ENCODE measurements at regions not wholly inside any gene's neighbourhood (a gene's known extent, or its start where the extent isn't known, plus 50 kb on each side); places are given as distances from the start of the nearest gene placed in this dataset.

DNA sequence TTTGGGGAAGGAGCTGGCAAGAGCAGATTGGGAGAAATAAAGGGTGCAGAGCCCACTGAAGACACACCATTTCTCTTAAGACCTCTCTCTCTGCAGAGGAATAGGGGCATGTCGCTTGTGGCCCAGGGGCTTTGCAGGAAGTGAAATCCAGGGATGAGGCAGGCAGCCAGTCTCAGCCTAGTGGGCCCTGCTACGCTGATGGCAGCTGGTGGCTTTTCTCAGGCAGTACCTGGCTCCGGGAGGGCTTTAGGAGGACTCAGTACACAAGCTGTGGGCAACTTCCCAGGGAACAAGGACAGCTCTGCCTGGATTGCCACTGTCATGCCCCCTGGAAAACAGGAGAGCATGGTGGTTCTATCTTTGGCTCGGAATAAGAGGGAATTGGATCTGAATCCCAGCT, 76.2 kb upstream of the NEURL1B start:
- DNase-seq (ENCODE audit: low spot score in 2 of 2) = no peak
- H3K4me3 ChIP-seq (ENCODE audit: low read depth, poor library complexity, severe bottlenecking) = no peak overlapping the region
- 87 to 91% methylated on average over 4 of the region's 4 CpGs for WGBS, 2 donors
- no peak for TF ChIP-seq POLR2A (IDR thresholded peaks at IDR 0.05)
- TF ChIP-seq, protein P1, sequence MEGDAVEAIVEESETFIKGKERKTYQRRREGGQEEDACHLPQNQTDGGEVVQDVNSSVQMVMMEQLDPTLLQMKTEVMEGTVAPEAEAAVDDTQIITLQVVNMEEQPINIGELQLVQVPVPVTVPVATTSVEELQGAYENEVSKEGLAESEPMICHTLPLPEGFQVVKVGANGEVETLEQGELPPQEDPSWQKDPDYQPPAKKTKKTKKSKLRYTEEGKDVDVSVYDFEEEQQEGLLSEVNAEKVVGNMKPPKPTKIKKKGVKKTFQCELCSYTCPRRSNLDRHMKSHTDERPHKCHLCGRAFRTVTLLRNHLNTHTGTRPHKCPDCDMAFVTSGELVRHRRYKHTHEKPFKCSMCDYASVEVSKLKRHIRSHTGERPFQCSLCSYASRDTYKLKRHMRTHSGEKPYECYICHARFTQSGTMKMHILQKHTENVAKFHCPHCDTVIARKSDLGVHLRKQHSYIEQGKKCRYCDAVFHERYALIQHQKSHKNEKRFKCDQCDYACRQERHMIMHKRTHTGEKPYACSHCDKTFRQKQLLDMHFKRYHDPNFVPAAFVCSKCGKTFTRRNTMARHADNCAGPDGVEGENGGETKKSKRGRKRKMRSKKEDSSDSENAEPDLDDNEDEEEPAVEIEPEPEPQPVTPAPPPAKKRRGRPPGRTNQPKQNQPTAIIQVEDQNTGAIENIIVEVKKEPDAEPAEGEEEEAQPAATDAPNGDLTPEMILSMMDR (IDR thresholded peaks at IDR 0.05) = no peak
- intact Hi-C loops (cut with DNase I; ENCODE audit: low total_unique reads) = no loop called here

DNA sequence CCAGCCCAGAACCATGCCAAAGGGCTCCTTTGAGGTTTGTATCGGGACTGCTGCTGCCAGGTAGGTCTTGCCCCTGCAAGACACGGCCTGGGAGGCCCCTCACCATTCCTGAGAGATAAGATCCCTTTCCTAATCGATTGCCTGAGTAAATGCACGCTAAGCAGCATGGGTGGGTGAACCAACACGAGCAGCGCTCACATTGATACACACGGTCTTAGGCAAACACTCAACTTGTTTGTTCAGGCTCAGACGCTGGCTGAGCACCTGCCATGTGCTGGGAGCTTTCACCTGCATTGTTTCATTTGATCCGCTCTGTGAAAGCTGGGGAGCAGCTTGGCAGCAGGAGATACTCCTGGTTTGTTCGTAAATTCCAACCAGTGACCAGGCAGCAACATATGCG, 76.9 kb upstream of the NEURL1B start:
- TF ChIP-seq, protein P1 (IDR thresholded peaks at IDR 0.05) = no peak
- TF ChIP-seq POLR2A (IDR thresholded peaks at IDR 0.05) = no peak
- intact Hi-C loops (cut with DNase I; ENCODE audit: low total_unique reads) = no loop called here
- 44 to 54% methylated on average over 11 of the region's 11 CpGs for WGBS, 2 donors
- DNase-seq (ENCODE audit: low spot score in 2 of 2) = no peak
- H3K4me3 ChIP-seq (ENCODE audit: low read depth, poor library complexity, severe bottlenecking) = no peak overlapping the region

DNA sequence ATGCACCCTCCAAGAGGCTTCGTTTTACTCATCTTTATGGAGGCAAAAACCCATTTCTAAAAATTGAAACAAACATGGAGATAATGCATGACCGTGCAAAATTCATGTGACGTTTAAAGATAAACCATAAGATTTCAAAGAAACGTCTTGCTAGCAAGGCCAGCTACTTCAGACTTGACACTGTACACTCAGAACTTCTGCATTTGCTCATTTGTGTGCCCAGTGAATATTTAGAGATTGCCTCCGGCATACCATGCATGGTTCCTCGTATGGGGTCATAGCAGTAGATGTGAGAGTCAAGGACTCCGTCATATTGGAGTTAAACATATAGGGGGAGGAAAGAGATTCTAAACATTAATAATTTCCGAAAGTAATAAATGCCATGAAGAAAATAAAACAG, 78.6 kb upstream of the NEURL1B start:
- WGBS, 2 donors = 86 to 87% methylated on average over 8 of the region's 8 CpGs
- no peak for DNase-seq (ENCODE audit: low spot score in 2 of 2)
- H3K4me3 ChIP-seq (ENCODE audit: low read depth, poor library complexity, severe bottlenecking) = no peak overlapping the region
- intact Hi-C loops (cut with DNase I; ENCODE audit: low total_unique reads) = no loop called here
- TF ChIP-seq POLR2A (IDR thresholded peaks at IDR 0.05) = no peak
- TF ChIP-seq, protein P1 (IDR thresholded peaks at IDR 0.05) = no peak

DNA sequence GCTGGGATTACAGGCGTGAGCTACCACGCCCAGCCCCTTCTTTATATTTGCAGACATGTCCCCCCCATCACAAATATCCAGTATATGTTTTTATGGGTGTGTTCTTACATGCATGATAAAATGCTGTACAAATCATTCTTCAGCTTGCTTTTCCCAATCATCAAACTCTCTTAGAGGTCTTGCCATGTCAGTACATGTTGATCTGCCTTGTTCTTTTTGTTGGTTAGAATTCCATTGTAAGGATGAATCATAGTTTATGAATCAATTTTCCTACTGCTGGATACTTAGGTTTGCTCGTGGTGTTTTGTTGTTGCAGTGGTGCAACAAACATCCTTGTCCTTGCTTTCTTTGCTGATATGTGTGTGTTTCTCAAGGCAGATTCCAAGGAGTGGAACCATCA, 79.9 kb upstream of the NEURL1B start:
- TF ChIP-seq, protein P1 (IDR thresholded peaks at IDR 0.05) = no peak
- no peak for TF ChIP-seq POLR2A (IDR thresholded peaks at IDR 0.05)
- intact Hi-C loops (cut with DNase I; ENCODE audit: low total_unique reads) = no loop called here
- no peak for DNase-seq (ENCODE audit: low spot score in 2 of 2)
- WGBS, 2 donors = 41 to 58% methylated on average over 3 of the region's 3 CpGs
- H3K4me3 ChIP-seq (ENCODE audit: low read depth, poor library complexity, severe bottlenecking) = no peak overlapping the region

DNA sequence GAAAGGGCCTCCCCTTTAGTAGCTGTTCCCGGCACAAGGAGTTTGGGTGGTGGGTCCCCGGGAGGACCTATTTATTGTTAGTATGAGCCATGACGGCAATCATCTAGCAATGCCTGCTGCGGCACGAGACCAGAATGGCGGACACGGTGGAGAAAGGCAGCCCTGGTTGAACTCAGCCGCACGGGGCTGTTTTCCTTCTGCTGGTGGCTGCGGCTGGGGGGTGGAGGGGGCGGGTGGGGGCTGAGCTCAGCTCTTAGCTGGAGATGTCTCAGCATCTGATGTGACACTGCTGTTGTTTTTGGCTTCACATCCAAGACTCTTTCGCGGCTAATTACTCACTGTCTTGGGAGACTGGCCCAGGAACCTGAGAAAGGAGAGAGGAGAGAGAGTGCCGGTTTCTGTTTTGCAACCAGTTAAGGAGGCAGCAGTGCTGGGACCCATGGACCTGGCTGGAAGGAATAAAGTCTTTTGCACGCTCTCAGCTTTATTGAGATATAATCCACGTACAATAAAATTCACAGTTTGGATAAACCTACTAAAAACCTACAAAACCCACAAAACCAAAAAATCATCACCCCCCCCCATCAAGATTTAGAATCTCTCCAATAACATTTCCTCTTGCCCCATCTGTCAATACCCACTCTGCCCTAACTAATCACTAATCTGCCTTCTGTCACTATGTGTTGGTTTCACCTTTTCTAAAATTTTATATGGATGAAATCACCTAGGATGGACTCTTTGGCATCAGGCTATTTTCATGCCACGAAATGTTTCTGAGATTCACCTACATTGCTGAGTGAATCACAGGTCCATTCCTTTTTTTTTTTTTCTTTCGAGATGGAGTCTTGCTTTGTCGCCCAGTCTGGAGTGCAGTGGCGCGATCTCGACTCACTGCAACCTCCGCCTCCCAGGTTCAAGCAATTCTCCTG, 81.8 kb upstream of the NEURL1B start:
- intact Hi-C loops (cut with DNase I; ENCODE audit: low total_unique reads) = no loop called here
- 45 to 47% methylated on average over 23 of the region's 23 CpGs for WGBS, 2 donors
- peak in 1 of 2 donors; percentile 53 for DNase-seq (ENCODE audit: low spot score in 2 of 2)

More for the DNA sequence above, 81.8 kb upstream of the NEURL1B start:
- no peak overlapping the region for H3K4me3 ChIP-seq (ENCODE audit: low read depth, poor library complexity, severe bottlenecking)
- TF ChIP-seq POLR2A (IDR thresholded peaks at IDR 0.05) = no peak
- TF ChIP-seq, protein P1 (IDR thresholded peaks at IDR 0.05) = no peak

Measured in lower leg skin (tissue), 4 donors.